CD4-positive, alpha-beta T cell (primary cell): ENCODE measurements at regions not wholly inside any gene's neighbourhood (a gene's known extent, or its start where the extent isn't known, plus 50 kb on each side); places are given as distances from the start of the nearest gene placed in this dataset.

Source experiments
- ATAC-seq: fragments of 200-7000 bp; cut with Tn5 transposase; one replicate; pipeline ENCODE4 v1.10.0; 2022; ENCODE audit warnings: mild to moderate bottlenecking; ENCODE audit not compliant: poor library complexity
- CTCF ChIA-PET: fragments of 350-600 bp; sonication (Branson Sonifier 250); formaldehyde crosslinking; loops from one replicate; lab custom pipeline; 2021; ENCODE audit warnings: antibody characterized with exemption, inconsistent platforms; lab: Charles Lee
- POLR2A ChIA-PET: fragments of 350-600 bp; sonication (Branson Sonifier 250); formaldehyde crosslinking; loops from one replicate; lab custom pipeline; 2021; ENCODE audit warnings: antibody characterized with exemption, inconsistent platforms; lab: Charles Lee
- DNase-seq, 14 experiments: peaks; one replicate each; pipeline ENCODE4 v3.0.0-alpha.2; 2013 to 2020; ENCODE audit warnings: mixed read lengths in 2 of 14
- H3K27ac ChIP-seq, 2 donors: one replicate each; pipeline versions ENCODE4 v1.5.1 to v1.7.0; 2013; ENCODE audit warnings: low read length in 2 of 2, low read depth in 1 of 2, mild to moderate bottlenecking in 1 of 2
- H3K27me3 ChIP-seq, 2 experiments: 1 replicate in 1 of 2; 2 replicates in 1 of 2; pipeline versions ENCODE4 v1.6.1 to v1.7.0; 2013; ENCODE audit warnings: low read length in 2 of 2, control low read depth in 1 of 2, mild to moderate bottlenecking in 1 of 2, moderate library complexity in 1 of 2; ENCODE audit not compliant: insufficient read depth in 2 of 2, control insufficient read depth in 1 of 2
- H3K36me3 ChIP-seq: one replicate; pipeline ENCODE4 v1.6.1; 2013; ENCODE audit warnings: low read length, control low read depth; ENCODE audit not compliant: insufficient read depth
- H3K4me1 ChIP-seq: one replicate; pipeline ENCODE4 v1.6.1; 2013; ENCODE audit warnings: low read length, control low read depth; ENCODE audit not compliant: insufficient read depth
- H3K4me3 ChIP-seq: one replicate; pipeline ENCODE4 v1.5.1; 2013; ENCODE audit warnings: mild to moderate bottlenecking, low read length, moderate library complexity
- H3K9me3 ChIP-seq, 2 experiments: 1 replicate in 1 of 2; 2 replicates in 1 of 2; pipeline versions ENCODE4 v1.6.1 to v1.7.0; 2013; ENCODE audit warnings: low read length in 2 of 2, mild to moderate bottlenecking in 2 of 2, control low read depth in 1 of 2, moderate library complexity in 1 of 2; ENCODE audit not compliant: control insufficient read depth in 1 of 2, insufficient read depth in 1 of 2
- H3K27ac Mint-ChIP-seq: one replicate; pipeline ENCODE4 v1.8.0; 2020; ENCODE audit warnings: mixed read lengths
- H3K27me3 Mint-ChIP-seq: one replicate; pipeline ENCODE4 v1.8.0; 2021; ENCODE audit warnings: mixed read lengths
- H3K36me3 Mint-ChIP-seq: one replicate; pipeline ENCODE4 v1.8.0; 2021; ENCODE audit warnings: low read depth, mixed read lengths
- H3K4me1 Mint-ChIP-seq: one replicate; pipeline ENCODE4 v1.8.0; 2021; ENCODE audit warnings: low read depth, mixed read lengths
- H3K4me3 Mint-ChIP-seq: one replicate; pipeline ENCODE4 v1.8.0; 2020; ENCODE audit warnings: mild to moderate bottlenecking, mixed read lengths
- H3K9me3 Mint-ChIP-seq: one replicate; pipeline ENCODE4 v1.8.0; 2020; ENCODE audit warnings: mixed read lengths
- CTCF ChIP-seq: fragments of 200-600 bp; IDR thresholded peaks from one replicate; pipeline ENCODE4 v1.8.0; 2022; ENCODE audit warnings: antibody characterized with exemption, mild to moderate bottlenecking
- intact Hi-C, 2 experiments: fragments of 100-400 bp; cut with DNase I in 1 of 2; cut with micrococcal nuclease in 1 of 2; formaldehyde crosslinking; loops; one replicate each; pipeline versions ENCODE4 v1.15.1 to v1.9.0; 2023 to 2025; cut with DNase I, micrococcal nuclease

GRCh38 chr2:235168174-235168979 lies 216.6 kb downstream of the SH3BP4 start:
- no peak for DNase-seq
- Mint-ChIP-seq H3K9me3 (peaks cover 3% of the 10 kb centered on the region), H3K4me1 (no peaks in the 10 kb centered on the region), H3K4me3 (no peak overlapping the region), H3K36me3 (no peaks in the 10 kb centered on the region), H3K27ac (no peak overlapping the region), H3K27me3 (peaks cover 11% of the 10 kb centered on the region)
- ATAC-seq, result no peak
- no peaks in the 10 kb centered on the region for H3K4me1 ChIP-seq
- CTCF ChIA-PET, result no interaction called here
- POLR2A ChIA-PET, result no interaction called here
- intact Hi-C loops, result no loop called here
- H3K4me3 ChIP-seq, result no peak overlapping the region
- TF ChIP-seq CTCF, result no peak
- H3K27ac ChIP-seq, result no peak overlapping the region
- peaks cover 0 to 4% of the 10 kb centered on the region in 2 experiments for H3K27me3 ChIP-seq
- H3K9me3 ChIP-seq, result peaks cover 0 to 14% of the 10 kb centered on the region in 2 experiments
- no peaks in the 10 kb centered on the region for H3K36me3 ChIP-seq

GRCh38 chr2:235170016-235170415 lies 218.2 kb downstream of the SH3BP4 start:
- ATAC-seq (no peak), DNase-seq (no peak)
- H3K27ac ChIP-seq, result no peak overlapping the region
- intact Hi-C loops, result no loop called here
- H3K4me1 ChIP-seq, result no peaks in the 10 kb centered on the region
- no peaks in the 10 kb centered on the region for H3K4me1 Mint-ChIP-seq
- H3K36me3 Mint-ChIP-seq, result no peaks in the 10 kb centered on the region
- TF ChIP-seq CTCF, result no peak
- no peak overlapping the region for H3K4me3 ChIP-seq
- peaks cover 19% of the 10 kb centered on the region for H3K27me3 Mint-ChIP-seq
- ChIA-PET CTCF (no interaction called here), POLR2A (no interaction called here)
- no peak overlapping the region for H3K27ac Mint-ChIP-seq
- H3K9me3 Mint-ChIP-seq, result peaks cover 3% of the 10 kb centered on the region
- H3K9me3 ChIP-seq, result peaks cover 0 to 10% of the 10 kb centered on the region in 2 experiments
- no peak overlapping the region for H3K4me3 Mint-ChIP-seq
- H3K27me3 ChIP-seq, result peaks cover 0 to 4% of the 10 kb centered on the region in 2 experiments
- H3K36me3 ChIP-seq, result no peaks in the 10 kb centered on the region

- POLR2A ChIA-PET, result no interaction called here
Observed at GRCh38 chr2:235170536-235171521, 219.0 kb downstream of the SH3BP4 start.

More at GRCh38 chr2:235170536-235171521, 219.0 kb downstream of the SH3BP4 start:
- peaks cover 3% of the 10 kb centered on the region for H3K9me3 Mint-ChIP-seq
- H3K36me3 ChIP-seq, result no peaks in the 10 kb centered on the region
- no peak for ATAC-seq
- DNase-seq, result no peak
- no peak overlapping the region for H3K4me3 ChIP-seq
- H3K27ac ChIP-seq, result no peak overlapping the region
- peaks cover 0 to 9% of the 10 kb centered on the region in 2 experiments for H3K9me3 ChIP-seq
- no peaks in the 10 kb centered on the region for H3K4me1 ChIP-seq
- no peak for TF ChIP-seq CTCF
- no peaks in the 10 kb centered on the region for H3K4me1 Mint-ChIP-seq
- peaks cover 0 to 4% of the 10 kb centered on the region in 2 experiments for H3K27me3 ChIP-seq
- H3K4me3 Mint-ChIP-seq, result no peak overlapping the region
- peaks cover 15% of the 10 kb centered on the region for H3K27me3 Mint-ChIP-seq
- CTCF ChIA-PET, result no interaction called here
- no peaks in the 10 kb centered on the region for H3K36me3 Mint-ChIP-seq
- intact Hi-C loops, result no loop called here
- no peak overlapping the region for H3K27ac Mint-ChIP-seq
